B cell (primary cell): ENCODE measurements at regions not wholly inside any gene's neighbourhood (a gene's known extent, or its start where the extent isn't known, plus 50 kb on each side); places are given as distances from the start of the nearest gene placed in this dataset.

Source experiments
- CTCF ChIP-seq: fragments of 200-600 bp; IDR thresholded peaks from one replicate; pipeline ENCODE4 v1.8.0; 2022; ENCODE audit warnings: antibody characterized with exemption, mild to moderate bottlenecking
- EZH2 ChIP-seq: IDR thresholded peaks from 2 replicates; pipeline ENCODE4 v1.6.1; 2012; ENCODE audit warnings: borderline replicate concordance, low read depth, mild to moderate bottlenecking, moderate library complexity, low read length; ENCODE audit not compliant: insufficient read depth, poor library complexity, severe bottlenecking

GRCh38 chr18:76058146-76058545, 436.9 kb downstream of the ZNF516 start:
- TF ChIP-seq CTCF: no peak
- TF ChIP-seq EZH2: no peak
